HG03175 (cell line): ENCODE measurements at regions not wholly inside any gene's neighbourhood (a gene's known extent, or its start where the extent isn't known, plus 50 kb on each side); places are given as distances from the start of the nearest gene placed in this dataset.

Experiments
- ATAC-seq: cut with Tn5 transposase; IDR thresholded peaks from one replicate; pipeline ENCODE4 v1.9.1; 2021; ENCODE audit warnings: mild to moderate bottlenecking, moderate library complexity; ENCODE audit not compliant: unreplicated experiment

- no peak for ATAC-seq
Observed at GRCh38 chr1:37238364-37239224, 204.3 kb upstream of the GRIK3 start.

GRCh38 chr1:37239225-37239740, 205.0 kb upstream of the GRIK3 start:
- ATAC-seq: no peak

GRCh38 chr1:37240897-37241296, 206.6 kb upstream of the GRIK3 start:
- ATAC-seq: no peak

GRCh38 chr1:37242501-37242900, 208.2 kb upstream of the GRIK3 start:
- no peak for ATAC-seq

DNA sequence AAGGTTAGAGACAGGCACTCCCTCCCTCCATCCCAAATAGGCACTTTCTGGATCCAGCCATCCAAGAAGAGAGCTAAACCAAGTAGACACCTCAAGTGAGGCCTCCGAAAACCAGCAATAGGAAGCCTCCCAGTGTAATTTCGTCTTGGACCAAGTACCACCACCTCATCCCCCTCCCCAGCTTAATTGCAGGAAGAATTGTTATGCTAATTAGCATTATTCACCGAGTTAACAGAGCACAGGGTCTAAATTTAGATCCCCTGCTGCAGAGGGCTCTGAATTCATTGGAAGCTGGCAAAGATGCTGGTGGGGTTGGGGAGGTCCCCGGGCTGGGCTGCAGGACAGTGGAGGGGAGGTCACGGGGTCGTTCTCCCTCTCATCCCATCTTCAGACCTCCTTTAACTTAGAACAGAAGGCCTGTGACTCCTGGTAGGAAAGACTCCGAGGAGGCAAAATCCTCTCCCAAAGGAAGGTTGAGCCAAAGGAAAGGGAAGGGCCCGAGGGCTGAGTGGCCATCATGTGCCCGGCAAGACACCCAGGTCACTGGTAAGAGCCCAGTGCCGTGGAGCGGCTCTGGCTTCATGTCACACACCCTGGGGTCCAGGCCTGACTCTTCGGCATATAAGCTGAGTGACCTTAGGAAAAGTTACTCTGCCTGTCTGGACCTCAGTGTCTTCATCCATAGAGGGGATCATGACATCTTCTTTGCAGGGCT, 209.2 kb upstream of the GRIK3 start:
- ATAC-seq: no peak

- no peak for ATAC-seq
Observed at GRCh38 chr1:37244083-37244480, 209.8 kb upstream of the GRIK3 start.

DNA sequence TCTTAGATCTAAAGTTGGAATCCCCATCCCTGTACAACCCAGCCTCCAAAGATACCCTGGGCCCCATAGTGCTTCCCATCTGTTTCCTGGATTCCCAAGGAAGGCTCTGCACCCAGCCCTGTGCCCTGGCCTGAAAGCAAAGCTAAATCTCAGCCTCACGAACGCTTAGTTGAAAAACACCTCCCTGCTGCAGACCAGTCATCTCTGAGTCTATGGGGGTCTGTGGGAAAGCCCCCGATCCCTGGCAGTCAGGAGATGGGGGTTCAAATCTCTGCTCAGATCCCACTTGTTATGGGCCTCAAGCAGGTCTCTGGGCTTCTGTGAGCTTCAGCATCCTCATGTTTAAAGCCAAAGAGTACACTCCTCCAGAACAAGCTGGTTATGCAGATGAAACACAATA, 210.5 kb upstream of the GRIK3 start:
- ATAC-seq: no peak

DNA sequence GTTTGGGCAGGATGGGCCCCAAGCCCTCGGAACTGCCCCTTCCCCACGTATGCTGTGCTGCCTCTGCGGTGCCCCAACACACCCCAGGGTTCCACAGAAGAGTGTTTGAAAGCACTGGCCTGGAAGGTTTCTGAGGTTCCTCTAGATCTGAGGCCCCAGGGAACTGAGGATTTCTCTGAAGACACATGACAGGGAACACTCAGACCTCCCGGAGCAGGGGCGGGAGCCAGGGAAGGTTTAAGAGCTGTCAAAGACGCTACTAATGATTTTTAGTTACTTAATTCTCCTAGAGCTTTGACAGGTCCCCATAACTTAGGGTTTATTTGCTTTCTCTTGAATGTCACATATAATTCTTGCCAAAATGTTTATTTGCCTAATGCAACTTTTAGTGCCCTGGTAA, 212.3 kb upstream of the GRIK3 start:
- no peak for ATAC-seq

- ATAC-seq: no peak
Observed at GRCh38 chr1:37250371-37250770, 216.1 kb upstream of the GRIK3 start.

DNA sequence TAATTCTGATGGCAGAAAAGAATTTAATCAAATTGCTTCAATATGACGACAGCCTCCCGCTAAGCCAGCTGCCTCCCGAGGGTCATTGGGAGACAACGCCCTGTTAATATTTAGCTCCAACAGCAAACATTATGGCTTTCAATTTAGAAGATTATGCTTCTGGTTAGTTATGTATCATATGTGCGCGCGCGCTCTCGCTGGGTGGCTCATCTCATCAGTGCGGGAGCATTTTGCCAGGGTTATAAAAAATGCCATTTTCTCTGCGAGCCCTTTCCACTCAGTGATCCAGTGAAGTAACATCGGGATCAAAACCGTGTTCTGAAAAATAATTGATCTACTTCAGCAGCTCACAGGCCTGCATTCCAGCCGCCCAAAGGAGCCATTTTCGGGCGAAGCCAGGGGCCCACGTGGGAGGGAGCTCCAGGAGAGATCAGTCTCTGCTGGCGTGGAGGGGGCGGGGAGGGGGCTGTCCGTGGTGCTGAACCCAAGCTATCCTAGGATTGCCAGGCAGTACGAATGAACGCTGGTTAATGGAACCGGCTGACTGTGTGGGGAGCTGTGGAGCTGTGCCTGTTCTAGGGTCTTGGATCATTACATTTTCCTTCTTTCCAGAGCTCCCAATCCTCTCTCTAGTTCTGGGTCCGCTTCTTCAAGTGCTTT, 219.1 kb upstream of the ZC3H12A start:
- no peak for ATAC-seq

DNA sequence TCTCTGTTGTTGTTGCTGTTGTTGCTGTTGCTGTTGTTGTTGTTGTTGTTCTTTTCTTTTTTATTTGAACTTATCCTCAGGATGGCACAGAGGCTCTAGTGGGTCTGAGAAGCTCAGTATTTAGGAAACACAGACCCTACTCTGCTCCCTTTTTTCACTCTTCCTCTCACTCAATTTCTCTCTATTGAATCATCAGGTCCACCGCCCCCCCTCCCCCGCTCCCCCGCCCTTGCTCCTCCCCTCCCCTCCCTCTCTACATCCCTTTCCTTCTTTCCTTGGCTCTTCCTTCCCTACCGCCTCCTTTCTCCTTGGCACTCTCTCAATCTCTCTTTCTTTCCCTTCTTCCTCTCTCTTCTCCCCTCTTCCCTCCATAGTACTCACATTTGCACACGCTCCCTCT, 218.5 kb upstream of the ZC3H12A start:
- no peak for ATAC-seq

DNA sequence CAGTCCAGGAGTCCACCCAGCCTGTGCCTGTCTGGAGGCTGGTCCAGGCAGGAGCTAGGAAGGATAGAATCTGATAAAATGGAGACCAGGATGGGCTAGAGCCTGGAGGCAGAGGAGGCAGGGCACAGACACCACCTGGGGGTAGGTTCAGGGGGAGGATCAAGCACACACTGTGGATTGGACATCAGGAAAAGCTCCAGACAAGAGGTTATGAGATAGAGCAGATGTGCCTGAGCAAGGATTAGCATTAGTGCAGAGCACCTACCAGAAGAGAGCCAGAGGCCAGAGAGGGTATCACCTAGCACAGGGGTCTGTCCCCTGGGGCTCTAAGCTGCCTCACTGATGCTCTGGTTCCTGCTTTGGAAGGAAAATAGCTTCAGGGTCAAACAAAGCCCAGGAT, 216.7 kb upstream of the ZC3H12A start:
- no peak for ATAC-seq

- no peak for ATAC-seq
Observed at GRCh38 chr1:37258068-37258467, 216.3 kb upstream of the ZC3H12A start.

- ATAC-seq: no peak
Observed at GRCh38 chr1:37259019-37259418, 215.4 kb upstream of the ZC3H12A start.

DNA sequence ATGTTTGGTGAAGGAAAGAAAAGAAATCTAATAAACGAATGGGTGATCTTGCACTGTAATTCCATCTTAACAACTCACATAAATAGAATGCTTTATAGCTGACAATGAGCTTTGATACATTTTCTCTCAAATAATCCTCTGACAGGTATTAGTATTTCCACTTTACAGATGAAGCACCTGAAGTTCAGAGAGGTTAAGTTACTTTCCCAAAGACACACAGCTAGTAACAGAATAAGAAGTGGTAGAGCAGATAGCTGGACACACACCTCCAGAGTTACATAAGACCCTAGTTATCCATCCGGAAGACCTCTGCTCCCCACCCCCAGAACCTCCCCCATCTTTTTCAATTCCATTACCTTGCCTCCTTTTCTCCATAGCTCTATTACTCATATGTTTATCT, 213.3 kb upstream of the ZC3H12A start:
- ATAC-seq: no peak

- ATAC-seq: no peak
Observed at GRCh38 chr1:37262439-37263170, 211.8 kb upstream of the ZC3H12A start.

- no peak for ATAC-seq
Observed at GRCh38 chr1:37265156-37265555, 209.2 kb upstream of the ZC3H12A start.

- ATAC-seq: no peak
Observed at GRCh38 chr1:37265786-37266667, 208.4 kb upstream of the ZC3H12A start.

DNA sequence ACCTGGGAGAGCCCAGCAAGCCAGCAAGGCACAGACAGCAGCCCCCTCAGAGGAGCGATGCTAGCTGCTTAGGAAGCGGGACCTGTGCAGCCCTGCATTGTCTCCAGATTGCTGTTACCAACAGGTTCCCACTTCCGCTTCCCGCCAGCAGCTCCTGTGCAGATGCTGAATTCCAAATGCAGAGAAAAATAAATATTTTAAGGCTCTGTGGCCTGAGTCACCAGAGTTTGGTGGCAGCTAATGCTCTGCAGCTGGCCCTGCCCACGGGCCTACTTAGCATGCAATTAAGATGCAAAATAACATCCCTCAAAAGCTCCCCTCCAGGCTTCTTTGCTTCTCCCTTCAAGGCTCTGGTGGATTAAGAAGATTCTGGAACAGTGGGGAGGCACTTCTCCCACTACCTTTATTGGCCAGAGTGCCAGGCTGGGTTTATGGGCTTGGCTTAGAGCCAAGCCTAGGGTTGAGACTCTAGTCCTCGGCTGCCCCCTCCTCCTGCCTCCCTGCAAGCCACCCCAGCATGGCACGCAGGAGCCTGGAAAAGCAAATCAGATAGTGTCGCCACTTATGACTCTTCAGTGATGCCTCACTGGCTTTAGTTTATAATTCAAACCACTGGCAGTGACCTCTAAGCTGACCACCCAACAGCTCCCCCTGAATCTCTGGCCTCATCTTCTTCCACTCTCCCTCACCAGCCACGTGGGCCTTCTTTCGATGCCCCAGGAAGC, 207.1 kb upstream of the ZC3H12A start:
- ATAC-seq: no peak
